ENCODE measurements at regions not wholly inside any gene's neighbourhood (a gene's known extent, or its start where the extent isn't known, plus 50 kb on each side); places are given as distances from the start of the nearest gene placed in this dataset.

- no peaks in the 10 kb centered on the region for H4K20me1 ChIP-seq (ENCODE audit: insufficient read depth)
- intact Hi-C loops (cut with micrococcal nuclease) = no loop called here
- no peaks in the 10 kb centered on the region for H3K79me2 ChIP-seq (ENCODE audit: insufficient read depth, low read length)
- ChIA-PET POLR2A (no interaction called here), CTCF (no interaction called here), RAD21 (ENCODE audit: low non-redundant PET in 1 of 2, low total read pairs in 2 of 2, uncharacterized antibody in 2 of 2, unreplicated experiment in 2 of 2) (no interaction called here)
- ATAC-seq (no peak), DNase-seq (ENCODE audit: low read depth, low spot score) (no peak)
- no peaks in the 10 kb centered on the region for H3K9me3 ChIP-seq (ENCODE audit: control insufficient read depth in 1 of 2, insufficient read depth in 1 of 2, low read depth in 1 of 2, low read length in 2 of 2)
- TF ChIP-seq ELF1 (IDR thresholded peaks at IDR 0.05; ENCODE audit: borderline replicate concordance, low read depth) (no peak), MAX (IDR thresholded peaks at IDR 0.05) (no peak), POLR2A (IDR thresholded peaks at IDR 0.05; ENCODE audit: borderline replicate concordance, extremely low read depth, insufficient read depth, insufficient read length) (no peak), EZH2phosphoT487 (IDR thresholded peaks at IDR 0.05; ENCODE audit: borderline replicate concordance) (no peak), SRF (IDR thresholded peaks at IDR 0.05; ENCODE audit: low read depth) (no peak), EGR1 (IDR thresholded peaks at IDR 0.05; ENCODE audit: low read depth) (no peak), CEBPB (IDR thresholded peaks at IDR 0.05; ENCODE audit: low read depth) (no peak), SP1 (IDR thresholded peaks at IDR 0.05; ENCODE audit: low read depth) (no peak), YY1 (IDR thresholded peaks at IDR 0.05; ENCODE audit: extremely low read depth, insufficient replicate concordance, low read depth, low read length) (no peak), JUND (IDR thresholded peaks at IDR 0.05) (no peak), REST (IDR thresholded peaks at IDR 0.05; ENCODE audit: low read depth) (no peak), CTCF (IDR thresholded peaks at IDR 0.05 in 2 of 3, conservative IDR thresholded peaks at IDR 0.05 in 1 of 3; ENCODE audit: borderline replicate concordance in 1 of 3, insufficient read depth in 1 of 3, low read depth in 2 of 3, low read length in 2 of 3) (no peak), ZFX (IDR thresholded peaks at IDR 0.05) (no peak)
- H2AFZ ChIP-seq (ENCODE audit: low read depth, low read length, poor library complexity, severe bottlenecking) = no peak overlapping the region
- H3K9me2 ChIP-seq (ENCODE audit: insufficient read depth) = no peaks in the 10 kb centered on the region
- no peaks in the 10 kb centered on the region for H3K36me3 ChIP-seq (ENCODE audit: control insufficient read depth in 1 of 2, insufficient read depth in 2 of 2, low read length in 2 of 2)
- BruUV-seq (replicated peaks) = no TSS peak
- no peaks in the 10 kb centered on the region for H3K4me1 ChIP-seq (ENCODE audit: control insufficient read depth in 1 of 2, insufficient read depth in 2 of 2, low read length in 2 of 2)
- H3K27ac ChIP-seq (ENCODE audit: low read depth, low read length) = no peak overlapping the region
- no peaks in the 10 kb centered on the region for H3K27me3 ChIP-seq (ENCODE audit: insufficient read depth, low read length)
- H3K9ac ChIP-seq (ENCODE audit: low read length) = no peak overlapping the region
- no peak overlapping the region for H3K4me2 ChIP-seq (ENCODE audit: low read length)
- no peak overlapping the region for H3K4me3 ChIP-seq (replicated peaks in 1 of 2; ENCODE audit: low read depth in 1 of 2, low read length in 2 of 2)
Observed at GRCh38 chr2:158038901-158039300, 62.8 kb upstream of the UPP2 start.
